ENCODE measurements at regions not wholly inside any gene's neighbourhood (a gene's known extent, or its start where the extent isn't known, plus 50 kb on each side); places are given as distances from the start of the nearest gene placed in this dataset.
"Not testable (repeated sequence)": the region's sequence is repeated elsewhere in the genome, so short reads cannot be mapped to it uniquely, and the experiment has no call there.

DNA sequence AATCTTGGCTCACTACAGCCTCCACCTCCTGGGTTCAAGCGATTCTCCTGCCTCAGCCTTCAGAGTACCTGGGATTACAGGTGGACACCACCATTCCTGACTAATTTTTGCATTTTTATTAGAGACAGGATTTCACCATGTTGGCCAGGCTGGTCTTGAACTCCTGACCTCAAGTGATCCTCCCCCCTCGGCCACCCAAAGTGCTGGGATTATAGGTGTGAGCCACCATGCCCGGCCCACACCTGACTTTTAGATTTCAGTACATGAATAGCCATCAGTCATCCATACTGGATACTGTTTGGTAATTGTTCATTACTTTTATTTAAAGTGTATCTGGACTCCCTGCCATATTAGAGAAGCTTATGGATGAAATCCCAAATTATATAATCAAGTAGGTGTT, 82.6 kb upstream of the DCC start:
- DNase-seq (ENCODE audit: low read depth in 2 of 3, low spot score in 1 of 3): not testable (repeated sequence)

DNA sequence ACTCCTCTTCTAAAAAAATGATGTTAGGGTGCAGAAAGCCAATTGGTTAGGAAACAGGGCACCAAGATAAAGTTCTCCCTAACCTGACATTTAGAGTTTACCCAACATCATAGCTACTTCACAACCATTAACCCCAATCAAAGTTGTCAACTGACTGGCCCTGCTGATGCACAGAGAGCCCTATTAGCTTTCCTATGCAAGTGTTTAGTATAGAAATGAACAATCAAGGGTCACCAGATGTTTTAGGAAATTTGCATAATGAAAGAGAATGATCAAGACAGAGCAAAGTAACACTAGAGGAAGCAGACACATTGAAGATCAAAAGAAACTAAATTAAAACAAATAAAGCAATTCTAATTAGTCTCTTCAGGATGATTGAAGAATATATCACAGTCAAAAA, 64.2 kb upstream of the DCC start:
- DNase-seq (ENCODE audit: low read depth in 2 of 3, low spot score in 1 of 3): no peak

DNA sequence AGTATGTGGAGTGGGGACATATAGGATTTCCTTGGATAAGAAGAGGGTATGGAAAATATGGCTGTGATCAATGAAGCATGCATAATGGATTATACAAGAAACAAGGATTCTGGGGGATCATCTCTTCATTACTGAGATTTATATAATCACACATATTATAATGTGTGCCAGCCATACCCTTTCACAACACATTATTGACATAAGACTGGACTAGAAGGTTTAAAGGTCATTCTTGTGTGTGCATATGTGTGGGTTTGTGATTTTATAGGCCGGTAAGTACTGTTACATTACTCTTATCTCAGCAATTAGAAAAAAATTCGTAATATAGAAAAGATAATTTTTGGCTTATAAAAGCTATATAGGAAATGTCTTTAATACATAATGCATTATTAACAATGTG, 62.2 kb upstream of the DCC start:
- DNase-seq (ENCODE audit: low read depth in 2 of 3, low spot score in 1 of 3): no peak

DNA sequence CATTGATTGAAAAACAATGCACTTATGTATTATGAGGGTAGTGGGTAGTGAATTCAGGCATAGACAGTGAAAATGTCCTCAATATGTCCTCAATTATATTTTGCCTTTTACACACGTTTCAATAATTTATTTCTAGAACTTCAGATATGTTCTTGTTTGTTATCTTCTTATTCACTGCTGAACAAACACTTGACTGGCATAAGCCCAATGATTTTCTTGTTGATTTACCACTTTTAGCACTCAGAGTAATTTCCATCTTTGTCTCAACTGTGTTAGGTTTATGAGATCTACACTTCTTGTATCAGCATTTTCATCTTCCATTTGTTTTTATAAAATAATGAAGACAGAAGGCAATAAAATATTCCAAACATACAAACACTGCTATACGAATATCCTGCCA, 61.8 kb upstream of the DCC start:
- DNase-seq (ENCODE audit: low read depth in 2 of 3, low spot score in 1 of 3): no peak

DNA sequence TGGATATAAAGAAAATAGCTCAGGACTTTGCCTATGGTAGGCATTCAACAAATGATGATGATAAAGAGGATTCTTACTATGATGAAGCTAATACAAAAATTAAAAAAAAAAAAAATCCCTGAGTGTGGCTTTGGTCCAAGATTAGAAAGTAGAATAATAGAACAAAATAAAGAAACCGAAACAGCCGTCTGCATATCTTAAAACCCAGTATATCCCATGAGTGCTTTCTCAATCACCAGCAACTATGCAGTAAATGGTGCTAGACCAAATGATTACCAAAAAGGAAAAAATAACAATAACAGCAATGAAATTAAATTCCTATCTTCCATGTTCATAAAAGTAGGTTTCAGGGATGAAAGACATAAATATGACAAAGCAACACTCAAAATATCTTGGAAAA, 59.3 kb upstream of the DCC start:
- no peak for DNase-seq (ENCODE audit: low read depth in 2 of 3, low spot score in 1 of 3)

DNA sequence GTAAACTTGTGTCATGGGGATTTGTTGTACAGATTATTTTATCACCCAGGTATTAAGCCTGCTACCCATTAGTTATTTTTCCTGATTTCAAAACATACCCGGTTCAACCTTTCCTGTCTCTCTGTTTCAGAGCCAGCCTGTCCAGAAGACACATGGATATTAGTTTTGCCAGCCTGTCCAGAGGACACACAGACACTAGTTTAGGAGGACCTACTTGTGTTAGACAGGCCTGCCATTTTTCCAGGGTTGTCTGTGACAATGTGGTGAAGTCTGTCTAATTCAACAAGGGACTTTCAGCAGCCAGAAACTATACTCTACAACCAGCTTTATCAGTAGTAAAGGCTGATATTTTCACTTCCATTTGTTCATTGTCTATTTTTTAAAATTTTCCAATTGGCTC, 56.1 kb upstream of the DCC start:
- no peak for DNase-seq (ENCODE audit: low read depth in 2 of 3, low spot score in 1 of 3)

DNA sequence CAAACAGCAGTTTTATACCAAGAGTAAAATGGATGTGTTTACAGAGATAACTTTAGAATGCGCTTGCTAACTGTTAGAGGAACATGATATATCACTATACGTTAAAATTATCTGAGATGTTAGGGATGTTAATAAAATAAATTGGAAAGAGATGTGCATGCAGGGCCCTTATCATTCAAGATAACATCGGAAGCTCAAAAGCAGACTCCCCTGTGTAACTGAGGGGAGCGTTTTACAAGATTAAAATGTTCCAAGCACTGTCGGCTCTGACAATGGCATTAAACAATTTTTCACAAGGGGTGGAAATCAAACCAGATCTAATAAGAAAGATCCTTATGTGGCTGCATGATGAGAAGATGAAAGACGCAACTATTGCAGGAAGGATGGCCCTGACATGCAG, 53.3 kb upstream of the DCC start:
- no peak for DNase-seq (ENCODE audit: low read depth in 2 of 3, low spot score in 1 of 3)

DNA sequence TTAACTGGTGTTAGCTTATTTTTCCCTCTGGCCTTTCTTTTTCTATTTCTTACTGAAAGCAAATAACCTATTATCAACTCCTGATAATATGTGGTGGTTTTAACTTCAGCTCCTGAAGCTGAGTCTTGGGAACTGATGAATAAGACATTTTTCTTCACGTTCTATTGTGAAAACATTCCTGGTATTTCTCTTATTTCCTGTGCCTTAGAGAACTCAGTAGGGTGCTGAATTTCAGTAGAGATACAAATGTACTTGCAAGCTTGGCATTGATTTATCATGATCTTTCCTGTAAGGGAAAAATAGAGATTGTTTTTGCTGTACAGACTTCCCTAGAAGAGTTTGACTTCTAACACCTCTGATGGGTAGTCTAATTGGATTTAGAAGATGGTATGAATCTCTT, 52.8 kb upstream of the DCC start:
- no peak for DNase-seq (ENCODE audit: low read depth in 2 of 3, low spot score in 1 of 3)

DNA sequence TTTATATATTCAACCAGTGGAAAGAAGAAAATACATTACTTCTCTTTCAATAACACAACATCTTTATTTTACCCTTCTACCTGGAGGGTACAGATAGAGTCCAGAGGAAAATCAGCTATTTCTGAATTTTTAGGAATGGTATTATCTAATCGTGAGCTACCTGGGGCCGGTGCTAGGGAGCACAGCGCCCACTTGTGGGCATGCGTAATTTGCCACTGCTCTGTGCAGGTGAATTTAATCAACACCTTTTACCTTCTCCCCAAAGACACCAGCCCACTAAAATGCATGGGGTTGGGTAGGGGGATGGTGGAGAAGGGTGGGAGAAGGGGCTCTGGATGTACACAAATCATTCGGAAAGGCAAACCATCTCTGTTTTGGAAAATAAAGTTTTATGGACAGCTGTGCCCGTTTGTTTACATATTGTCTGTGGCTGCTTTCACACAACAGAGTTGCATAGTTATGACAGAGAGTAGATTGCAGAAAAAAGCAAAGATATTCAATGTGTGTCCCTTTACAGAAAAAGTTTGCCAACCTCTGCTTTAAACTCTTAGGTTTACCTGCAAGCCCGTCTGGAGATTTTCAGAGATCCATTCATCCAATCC, 51.5 kb upstream of the DCC start:
- DNase-seq (ENCODE audit: low read depth in 2 of 3, low spot score in 1 of 3): no peak

DNA sequence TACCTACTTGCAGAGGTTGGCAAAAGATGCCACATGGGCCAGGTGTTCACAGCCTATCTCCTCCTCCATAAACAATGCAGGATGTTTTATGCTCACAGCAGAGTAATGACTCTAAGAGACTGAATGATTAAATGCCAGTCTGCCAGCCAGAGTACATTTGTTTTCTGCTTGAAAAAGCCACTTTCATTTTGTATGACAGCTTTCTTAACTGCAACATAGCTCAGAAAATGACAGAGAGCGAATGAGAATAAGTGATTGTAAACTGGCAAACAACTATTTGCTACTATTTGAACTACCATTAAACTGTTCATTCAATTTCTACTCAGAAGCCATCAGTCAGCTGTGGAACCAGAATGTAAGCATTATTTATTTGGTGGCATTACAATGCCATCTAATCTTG, 50.6 kb upstream of the DCC start:
- no peak for DNase-seq (ENCODE audit: low read depth in 2 of 3, low spot score in 1 of 3)

Measured in stimulated activated CD4-positive, alpha-beta T cell treated with anti-CD3 and anti-CD28 coated beads, Interleukin-12 subunit alpha, Interleukin-12 subunit beta, amount 100 ng/mL, for 48 hours (primary cell).